ENCODE measurements at regions not wholly inside any gene's neighbourhood (a gene's known extent, or its start where the extent isn't known, plus 50 kb on each side); places are given as distances from the start of the nearest gene placed in this dataset.

DNA sequence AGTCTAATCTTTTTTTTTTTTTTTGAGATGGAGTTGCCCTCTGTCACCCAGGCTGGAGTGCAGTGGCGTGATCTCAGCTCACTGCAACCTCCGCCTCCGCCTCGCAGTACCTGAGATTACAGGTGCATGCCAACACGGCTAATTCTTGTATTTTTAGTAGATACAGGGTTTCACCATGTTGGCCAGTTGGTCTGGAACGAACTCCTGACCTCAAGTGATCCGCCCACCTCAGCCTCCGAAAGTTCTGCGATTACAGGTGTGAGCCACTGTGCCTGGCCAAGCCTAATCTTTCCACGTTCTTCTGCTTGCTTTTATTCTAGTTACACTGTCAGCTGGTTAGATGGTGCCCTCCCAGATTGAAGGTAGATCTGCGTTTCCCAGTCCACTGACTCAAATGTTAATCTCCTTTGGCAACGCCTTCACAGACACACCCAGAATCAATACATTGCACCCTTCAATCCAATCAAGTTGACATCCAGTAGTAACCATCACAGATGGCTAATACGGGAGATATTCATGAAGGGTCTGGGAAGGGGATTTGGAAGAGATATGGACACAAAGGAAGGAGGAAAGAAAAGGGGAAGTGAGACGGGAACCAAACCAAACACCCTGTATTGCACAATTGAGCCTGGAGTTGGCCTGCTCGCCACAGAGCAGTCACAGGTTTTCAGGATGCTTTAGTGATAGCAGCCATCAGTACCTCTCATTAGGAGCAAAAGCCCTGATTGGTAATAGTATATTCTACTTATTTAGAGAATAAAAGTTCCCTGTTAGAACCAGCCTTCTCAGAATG, 229.8 kb downstream of the PIK3C3 start:
- no peak overlapping the region for H2BK12ac ChIP-seq (ENCODE audit: insufficient read length, low read depth, low read length)
- H3K27me3 ChIP-seq (ENCODE audit: insufficient read depth, low read length): no peaks in the 10 kb centered on the region
- no peak overlapping the region for H2AFZ ChIP-seq (ENCODE audit: low read length)
- no peak overlapping the region for H3K4ac ChIP-seq (ENCODE audit: low read depth, low read length)
- H3K79me2 ChIP-seq (ENCODE audit: insufficient read depth, low read length): no peaks in the 10 kb centered on the region
- no peak overlapping the region for H3K23ac ChIP-seq (ENCODE audit: insufficient read length, low read depth, low read length)
- H3K27me3 Mint-ChIP-seq (ENCODE audit: low read depth): no peaks in the 10 kb centered on the region
- no peaks in the 10 kb centered on the region for H3K4me1 ChIP-seq (ENCODE audit: insufficient read depth, low read length)
- H3K56ac ChIP-seq (ENCODE audit: insufficient read length, low read depth, low read length): no peak overlapping the region
- no peak overlapping the region for H3T11ph ChIP-seq (ENCODE audit: low read length)
- H3K4me3 Mint-ChIP-seq: no peak overlapping the region
- H2AK5ac ChIP-seq (ENCODE audit: insufficient read length, low read length): no peak overlapping the region
- no CpG with 5 or more reads among the region's 15 CpGs for WGBS (ENCODE audit: extremely low coverage, insufficient read length, low lambda C conversion rate)
- no peak overlapping the region for H3K18ac ChIP-seq (ENCODE audit: insufficient read length, low read depth, low read length)
- no peak overlapping the region for H3K4me2 ChIP-seq (ENCODE audit: insufficient read depth, insufficient read length, low read length)
- no peaks in the 10 kb centered on the region for H3K9me3 ChIP-seq (ENCODE audit: control insufficient read depth, low read depth, low read length)
- no peak overlapping the region for H3K27ac ChIP-seq (ENCODE audit: insufficient read length, low read depth, low read length)
- TF ChIP-seq, protein P1, sequence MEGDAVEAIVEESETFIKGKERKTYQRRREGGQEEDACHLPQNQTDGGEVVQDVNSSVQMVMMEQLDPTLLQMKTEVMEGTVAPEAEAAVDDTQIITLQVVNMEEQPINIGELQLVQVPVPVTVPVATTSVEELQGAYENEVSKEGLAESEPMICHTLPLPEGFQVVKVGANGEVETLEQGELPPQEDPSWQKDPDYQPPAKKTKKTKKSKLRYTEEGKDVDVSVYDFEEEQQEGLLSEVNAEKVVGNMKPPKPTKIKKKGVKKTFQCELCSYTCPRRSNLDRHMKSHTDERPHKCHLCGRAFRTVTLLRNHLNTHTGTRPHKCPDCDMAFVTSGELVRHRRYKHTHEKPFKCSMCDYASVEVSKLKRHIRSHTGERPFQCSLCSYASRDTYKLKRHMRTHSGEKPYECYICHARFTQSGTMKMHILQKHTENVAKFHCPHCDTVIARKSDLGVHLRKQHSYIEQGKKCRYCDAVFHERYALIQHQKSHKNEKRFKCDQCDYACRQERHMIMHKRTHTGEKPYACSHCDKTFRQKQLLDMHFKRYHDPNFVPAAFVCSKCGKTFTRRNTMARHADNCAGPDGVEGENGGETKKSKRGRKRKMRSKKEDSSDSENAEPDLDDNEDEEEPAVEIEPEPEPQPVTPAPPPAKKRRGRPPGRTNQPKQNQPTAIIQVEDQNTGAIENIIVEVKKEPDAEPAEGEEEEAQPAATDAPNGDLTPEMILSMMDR (conservative IDR thresholded peaks at IDR 0.05): no peak
- H3K4me1 Mint-ChIP-seq: no peaks in the 10 kb centered on the region
- H4K20me1 ChIP-seq (ENCODE audit: control insufficient read depth, insufficient read depth, insufficient read length): no peaks in the 10 kb centered on the region
- H4K91ac ChIP-seq (ENCODE audit: insufficient read length, low read depth, low read length): no peak overlapping the region
- H3K9ac ChIP-seq (ENCODE audit: extremely low read depth, insufficient read length, low read length): no peak overlapping the region
- no peak overlapping the region for H4K8ac ChIP-seq (replicated peaks; ENCODE audit: insufficient read length, low read depth, low read length)
- H2BK15ac ChIP-seq (ENCODE audit: low read depth, low read length): no peak overlapping the region
- H3K79me1 ChIP-seq (ENCODE audit: insufficient read depth, low read depth, low read length, poor library complexity, severe bottlenecking): no peaks in the 10 kb centered on the region
- DNase-seq: no peak
- H2BK20ac ChIP-seq (ENCODE audit: low read depth, low read length, poor library complexity, severe bottlenecking): no peak overlapping the region
- H3K9me3 Mint-ChIP-seq: peaks cover 9 to 11% of the 10 kb centered on the region in 2 experiments
- H2BK120ac ChIP-seq (ENCODE audit: low read depth, low read length, poor library complexity, severe bottlenecking): no peak overlapping the region
- no peak overlapping the region for H3K14ac ChIP-seq (ENCODE audit: insufficient read depth, low read length)
- H3K23me2 ChIP-seq (ENCODE audit: insufficient read length, low read depth, low read length, poor library complexity, severe bottlenecking): no peaks in the 10 kb centered on the region
- H2BK5ac ChIP-seq (ENCODE audit: insufficient read length, low read length): no peak overlapping the region
- peaks cover 6 to 7% (median 6%) of the 10 kb centered on the region in 3 experiments; a peak in 5 of 7 replicates for H3K36me3 Mint-ChIP-seq (ENCODE audit: insufficient read depth in 1 of 3, low read depth in 3 of 3)
- H3K27ac Mint-ChIP-seq: no peak overlapping the region
- H4K5ac ChIP-seq (ENCODE audit: insufficient read length, low read depth, low read length): no peak overlapping the region
